H1 (cell line): ENCODE measurements at regions not wholly inside any gene's neighbourhood (a gene's known extent, or its start where the extent isn't known, plus 50 kb on each side); places are given as distances from the start of the nearest gene placed in this dataset.

Experiments
- EZH2 ChIP-seq: fragments of 200-600 bp; sonication (generic); IDR thresholded peaks from 2 replicates; pipeline ENCODE4 v1.7.1; 2012; ENCODE audit warnings: low read depth, mild to moderate bottlenecking, moderate library complexity, low read length, inconsistent platforms; ENCODE audit not compliant: severe bottlenecking
- KDM5A ChIP-seq: fragments of 200-600 bp; IDR thresholded peaks from 2 replicates; pipeline ENCODE4 v1.7.1; 2012; ENCODE audit warnings: mild to moderate bottlenecking, low read length, inconsistent platforms, mixed read lengths
- POLR2AphosphoS5 ChIP-seq: IDR thresholded peaks from 2 replicates; pipeline ENCODE4 v1.6.1; 2011; ENCODE audit warnings: low read depth, low read length
- YY1 ChIP-seq: IDR thresholded peaks from 2 replicates; pipeline ENCODE4 v1.6.1; 2011; ENCODE audit warnings: low read depth, mild to moderate bottlenecking, low read length
- TF ChIP-seq, protein P1 (sequence below), 3 experiments: IDR thresholded peaks; 1 replicate in 2 of 3; 2 replicates in 1 of 3; pipeline versions ENCODE4 v1.5.1 to v1.6.1; 2011; ENCODE audit warnings: low read length in 3 of 3, mild to moderate bottlenecking in 3 of 3, inconsistent platforms in 2 of 3, low read depth in 1 of 3, moderate library complexity in 1 of 3; ENCODE audit not compliant: insufficient read depth in 1 of 3; ENCODE audit errors: control extremely low read depth in 1 of 3
- TF ChIP-seq, protein P2 (sequence below): IDR thresholded peaks from 2 replicates; pipeline ENCODE4 v1.6.1; 2012; ENCODE audit warnings: inconsistent platforms
- TF ChIP-seq, protein P3 (sequence below): IDR thresholded peaks from 2 replicates; pipeline ENCODE4 v1.6.1; 2011; ENCODE audit warnings: low read length, improper control_type of control experiment

DNA sequence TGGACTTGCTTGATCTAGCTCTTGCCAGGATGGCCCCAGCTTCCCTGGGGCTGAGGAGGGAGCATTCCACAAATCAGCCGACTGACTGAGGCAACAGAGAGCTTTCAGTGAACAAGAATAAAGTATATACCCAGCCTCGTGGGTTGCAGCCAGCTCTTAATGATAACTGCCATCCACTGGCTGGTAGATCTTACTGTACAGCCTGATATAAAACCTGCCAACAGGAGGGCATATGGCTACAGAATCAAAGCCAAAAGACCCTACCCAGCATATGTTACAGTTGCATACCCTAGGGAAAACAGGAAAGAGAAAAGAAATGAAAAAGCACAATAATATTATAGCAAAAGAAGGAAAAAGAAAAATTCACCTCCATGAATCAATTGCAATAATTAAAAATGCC is 775.9 kb upstream of the KIF2B start:
- TF ChIP-seq EZH2 (no peak), POLR2AphosphoS5 (no peak), KDM5A (no peak), YY1 (no peak)
- TF ChIP-seq, protein P1, sequence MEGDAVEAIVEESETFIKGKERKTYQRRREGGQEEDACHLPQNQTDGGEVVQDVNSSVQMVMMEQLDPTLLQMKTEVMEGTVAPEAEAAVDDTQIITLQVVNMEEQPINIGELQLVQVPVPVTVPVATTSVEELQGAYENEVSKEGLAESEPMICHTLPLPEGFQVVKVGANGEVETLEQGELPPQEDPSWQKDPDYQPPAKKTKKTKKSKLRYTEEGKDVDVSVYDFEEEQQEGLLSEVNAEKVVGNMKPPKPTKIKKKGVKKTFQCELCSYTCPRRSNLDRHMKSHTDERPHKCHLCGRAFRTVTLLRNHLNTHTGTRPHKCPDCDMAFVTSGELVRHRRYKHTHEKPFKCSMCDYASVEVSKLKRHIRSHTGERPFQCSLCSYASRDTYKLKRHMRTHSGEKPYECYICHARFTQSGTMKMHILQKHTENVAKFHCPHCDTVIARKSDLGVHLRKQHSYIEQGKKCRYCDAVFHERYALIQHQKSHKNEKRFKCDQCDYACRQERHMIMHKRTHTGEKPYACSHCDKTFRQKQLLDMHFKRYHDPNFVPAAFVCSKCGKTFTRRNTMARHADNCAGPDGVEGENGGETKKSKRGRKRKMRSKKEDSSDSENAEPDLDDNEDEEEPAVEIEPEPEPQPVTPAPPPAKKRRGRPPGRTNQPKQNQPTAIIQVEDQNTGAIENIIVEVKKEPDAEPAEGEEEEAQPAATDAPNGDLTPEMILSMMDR (IDR thresholded peaks at IDR 0.05; ENCODE audit: control extremely low read depth in 1 of 3, insufficient read depth in 1 of 3, low read depth in 1 of 3, low read length in 3 of 3), result no peak
- TF ChIP-seq, protein P2, sequence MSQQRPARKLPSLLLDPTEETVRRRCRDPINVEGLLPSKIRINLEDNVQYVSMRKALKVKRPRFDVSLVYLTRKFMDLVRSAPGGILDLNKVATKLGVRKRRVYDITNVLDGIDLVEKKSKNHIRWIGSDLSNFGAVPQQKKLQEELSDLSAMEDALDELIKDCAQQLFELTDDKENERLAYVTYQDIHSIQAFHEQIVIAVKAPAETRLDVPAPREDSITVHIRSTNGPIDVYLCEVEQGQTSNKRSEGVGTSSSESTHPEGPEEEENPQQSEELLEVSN, result no peak
- TF ChIP-seq, protein P3, sequence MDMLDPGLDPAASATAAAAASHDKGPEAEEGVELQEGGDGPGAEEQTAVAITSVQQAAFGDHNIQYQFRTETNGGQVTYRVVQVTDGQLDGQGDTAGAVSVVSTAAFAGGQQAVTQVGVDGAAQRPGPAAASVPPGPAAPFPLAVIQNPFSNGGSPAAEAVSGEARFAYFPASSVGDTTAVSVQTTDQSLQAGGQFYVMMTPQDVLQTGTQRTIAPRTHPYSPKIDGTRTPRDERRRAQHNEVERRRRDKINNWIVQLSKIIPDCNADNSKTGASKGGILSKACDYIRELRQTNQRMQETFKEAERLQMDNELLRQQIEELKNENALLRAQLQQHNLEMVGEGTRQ, result no peak
